ENCODE measurements at regions not wholly inside any gene's neighbourhood (a gene's known extent, or its start where the extent isn't known, plus 50 kb on each side); places are given as distances from the start of the nearest gene placed in this dataset.
"Not testable (repeated sequence)": the region's sequence is repeated elsewhere in the genome, so short reads cannot be mapped to it uniquely, and the experiment has no call there.

DNA sequence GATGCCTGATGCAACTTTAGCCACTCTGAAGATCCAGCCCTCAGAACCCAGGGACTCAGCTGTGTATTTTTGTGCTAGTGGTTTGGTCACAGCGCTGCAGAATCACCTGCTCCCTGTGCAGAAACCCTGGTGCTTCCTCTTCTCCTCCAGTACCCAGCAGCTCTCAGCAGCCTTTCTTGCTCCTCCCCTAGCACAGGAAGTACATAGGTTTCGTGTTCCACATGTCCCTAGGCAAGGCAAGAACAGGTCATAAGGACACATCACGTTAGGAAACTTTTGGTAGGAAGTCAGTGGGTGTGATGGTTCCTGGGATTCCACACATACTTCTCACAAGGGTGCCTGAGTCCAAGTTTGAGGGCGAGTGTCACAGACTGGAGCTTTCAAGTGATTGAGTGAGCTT is 167.9 kb upstream of the PRSS1 start:
- Histone ChIP-seq H3K36me3 (no peaks in the 10 kb centered on the region), H3K4me1 (peaks cover 0 to 3% (median 1%) of the 10 kb centered on the region in 4 donors), H3K27ac (no peak overlapping the region), H3K4me3 (no peak overlapping the region), H3K27me3 (no peaks in the 10 kb centered on the region), H3K9me3 (no peaks in the 10 kb centered on the region)
- in situ Hi-C loops (cut with MboI; ENCODE audit: low pct_ligation_motif_present in 1 of 4, low pct_unique_long_range_greater_than_20kb in 1 of 4, low sequenced_read_pairs in 3 of 4) (no loop called here), intact Hi-C loops (cut with DNase I; ENCODE audit: low total_unique reads) (no loop called here)
- WGBS, 2 donors (ENCODE audit: low coverage in 1 of 2): 73% methylated on average over 4 of the region's 4 CpGs; no CpG with 5 or more reads in 1 of the 2 donors
- TF ChIP-seq EP300 (IDR thresholded peaks at IDR 0.05; ENCODE audit: low read depth) (no peak), POLR2AphosphoS5 (IDR thresholded peaks at IDR 0.05) (no peak), POLR2A (IDR thresholded peaks at IDR 0.05) (no peak)
- TF ChIP-seq, protein P1, sequence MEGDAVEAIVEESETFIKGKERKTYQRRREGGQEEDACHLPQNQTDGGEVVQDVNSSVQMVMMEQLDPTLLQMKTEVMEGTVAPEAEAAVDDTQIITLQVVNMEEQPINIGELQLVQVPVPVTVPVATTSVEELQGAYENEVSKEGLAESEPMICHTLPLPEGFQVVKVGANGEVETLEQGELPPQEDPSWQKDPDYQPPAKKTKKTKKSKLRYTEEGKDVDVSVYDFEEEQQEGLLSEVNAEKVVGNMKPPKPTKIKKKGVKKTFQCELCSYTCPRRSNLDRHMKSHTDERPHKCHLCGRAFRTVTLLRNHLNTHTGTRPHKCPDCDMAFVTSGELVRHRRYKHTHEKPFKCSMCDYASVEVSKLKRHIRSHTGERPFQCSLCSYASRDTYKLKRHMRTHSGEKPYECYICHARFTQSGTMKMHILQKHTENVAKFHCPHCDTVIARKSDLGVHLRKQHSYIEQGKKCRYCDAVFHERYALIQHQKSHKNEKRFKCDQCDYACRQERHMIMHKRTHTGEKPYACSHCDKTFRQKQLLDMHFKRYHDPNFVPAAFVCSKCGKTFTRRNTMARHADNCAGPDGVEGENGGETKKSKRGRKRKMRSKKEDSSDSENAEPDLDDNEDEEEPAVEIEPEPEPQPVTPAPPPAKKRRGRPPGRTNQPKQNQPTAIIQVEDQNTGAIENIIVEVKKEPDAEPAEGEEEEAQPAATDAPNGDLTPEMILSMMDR (IDR thresholded peaks at IDR 0.05): no peak
- DNase-seq: no peak

DNA sequence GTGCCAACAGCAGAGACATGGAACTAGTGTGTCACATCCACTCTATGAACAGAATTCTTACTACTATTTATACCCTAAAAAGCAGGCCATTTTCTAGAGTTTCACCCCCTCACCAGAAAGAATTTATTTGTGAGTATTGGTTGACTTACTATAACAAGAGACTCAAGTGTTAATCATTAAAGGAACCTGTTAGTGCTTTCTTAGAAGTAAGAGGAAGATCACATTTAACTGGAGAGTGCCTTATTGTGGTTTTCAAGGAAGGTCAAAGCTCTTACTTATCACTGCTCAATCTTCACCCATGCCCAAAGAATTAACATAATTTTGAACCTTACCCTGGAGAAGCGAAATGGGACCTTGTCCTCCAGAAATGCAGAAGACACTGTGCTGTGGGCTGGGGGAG is 169.3 kb upstream of the PRSS1 start:
- intact Hi-C loops (cut with DNase I; ENCODE audit: low total_unique reads): no loop called here
- 82% methylated on average over 1 of the region's 1 CpG; no CpG with 5 or more reads in 1 of the 2 donors for WGBS, 2 donors (ENCODE audit: low coverage in 1 of 2)
- Histone ChIP-seq H3K27me3 (no peaks in the 10 kb centered on the region), H3K9me3 (no peaks in the 10 kb centered on the region), H3K36me3 (no peaks in the 10 kb centered on the region), H3K27ac (no peak overlapping the region), H3K4me3 (no peak overlapping the region), H3K4me1 (no peaks in the 10 kb centered on the region)
- in situ Hi-C loops (cut with MboI; ENCODE audit: low pct_ligation_motif_present in 1 of 4, low pct_unique_long_range_greater_than_20kb in 1 of 4, low sequenced_read_pairs in 3 of 4): no loop called here
- TF ChIP-seq EP300 (IDR thresholded peaks at IDR 0.05; ENCODE audit: low read depth) (no peak), POLR2AphosphoS5 (IDR thresholded peaks at IDR 0.05) (no peak), POLR2A (IDR thresholded peaks at IDR 0.05) (no peak)
- TF ChIP-seq, protein P1 (IDR thresholded peaks at IDR 0.05): no peak
- no peak for DNase-seq

DNA sequence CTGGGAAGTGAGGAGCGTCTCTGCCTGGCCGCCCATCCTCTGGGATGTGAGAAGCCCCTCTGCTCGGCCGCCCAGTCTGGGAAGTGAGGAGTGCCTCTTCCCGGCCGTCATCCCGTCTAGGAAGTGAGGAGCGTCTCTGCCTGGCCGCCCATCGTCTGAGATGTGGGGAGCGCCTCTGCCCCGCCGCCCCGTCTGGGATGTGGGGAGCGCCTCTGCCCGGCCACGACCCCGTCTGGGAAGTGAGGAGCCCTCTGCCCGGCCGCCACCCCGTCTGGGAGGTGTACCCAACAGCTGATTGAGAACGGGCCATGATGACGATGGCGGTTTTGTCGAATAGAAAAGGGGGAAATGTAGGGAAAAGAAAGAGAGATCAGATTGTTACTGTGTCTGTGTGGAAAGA is 173.9 kb upstream of the PRSS1 start:
- H3K4me1 ChIP-seq; H3K27me3 ChIP-seq; H3K9me3 ChIP-seq; DNase-seq; in situ Hi-C loops (cut with MboI; ENCODE audit: low pct_ligation_motif_present in 1 of 4, low pct_unique_long_range_greater_than_20kb in 1 of 4, low sequenced_read_pairs in 3 of 4); H3K36me3 ChIP-seq; H3K4me3 ChIP-seq; H3K27ac ChIP-seq; intact Hi-C loops (cut with DNase I; ENCODE audit: low total_unique reads): not testable (repeated sequence)
- 92 to 100% methylated on average over 1 to 12 of the region's 25 CpGs for WGBS, 2 donors (ENCODE audit: low coverage in 1 of 2)

DNA sequence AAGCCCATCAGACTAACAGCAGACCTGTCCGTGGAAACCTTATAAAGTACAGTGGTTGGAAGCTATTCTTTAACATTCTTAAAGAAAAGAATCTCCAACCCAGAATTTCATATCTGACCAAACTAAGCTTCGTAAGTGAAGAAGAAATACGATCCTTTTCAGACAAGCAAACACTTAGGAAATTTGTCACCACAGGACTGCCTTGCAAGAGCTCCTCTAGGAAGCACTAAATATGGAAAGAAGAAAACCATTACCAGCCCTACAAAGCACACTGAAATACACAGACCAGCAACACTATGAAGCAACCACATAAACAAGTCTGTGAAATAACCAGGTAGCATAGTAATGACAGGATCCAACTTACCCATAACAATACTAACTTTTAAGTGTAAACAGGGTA is 177.7 kb upstream of the PRSS1 start:
- Histone ChIP-seq H3K4me3 (no peak overlapping the region), H3K27me3 (peaks cover 7% of the 10 kb centered on the region), H3K9me3 (no peaks in the 10 kb centered on the region), H3K36me3 (no peaks in the 10 kb centered on the region), H3K27ac (no peak overlapping the region), H3K4me1 (no peaks in the 10 kb centered on the region)
- DNase-seq: no peak
- in situ Hi-C loops (cut with MboI; ENCODE audit: low pct_ligation_motif_present in 1 of 4, low pct_unique_long_range_greater_than_20kb in 1 of 4, low sequenced_read_pairs in 3 of 4) (no loop called here), intact Hi-C loops (cut with DNase I; ENCODE audit: low total_unique reads) (no loop called here)
- WGBS, 2 donors (ENCODE audit: low coverage in 1 of 2): 80 to 92% methylated on average over 1 to 3 of the region's 3 CpGs
- TF ChIP-seq POLR2AphosphoS5 (IDR thresholded peaks at IDR 0.05): no peak
- TF ChIP-seq, protein P1 (IDR thresholded peaks at IDR 0.05): no peak
- no peak for TF ChIP-seq EP300 (IDR thresholded peaks at IDR 0.05; ENCODE audit: low read depth)
- no peak for TF ChIP-seq POLR2A (IDR thresholded peaks at IDR 0.05)

DNA sequence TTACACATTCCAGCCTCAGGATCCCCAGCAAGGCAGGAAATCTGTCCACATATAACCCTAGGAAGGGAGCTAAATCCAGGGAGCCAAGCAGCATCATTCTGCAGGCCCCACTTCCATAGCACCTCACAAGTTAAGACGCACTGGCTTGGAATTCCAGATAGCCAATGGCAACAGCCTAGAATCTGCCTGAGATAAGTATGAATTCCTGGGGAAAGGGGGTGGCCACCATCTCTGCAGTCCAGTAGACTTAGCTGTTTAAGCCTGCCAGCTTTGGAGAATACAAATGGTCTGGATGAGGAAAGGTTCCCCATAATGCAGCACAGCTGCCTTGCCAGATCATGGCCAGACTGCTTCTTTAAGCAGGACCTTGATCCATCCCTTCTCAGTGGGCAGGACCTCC is 179.4 kb upstream of the PRSS1 start:
- intact Hi-C loops (cut with DNase I; ENCODE audit: low total_unique reads): no loop called here
- no peak overlapping the region for H3K27ac ChIP-seq
- no peaks in the 10 kb centered on the region for H3K4me1 ChIP-seq
- TF ChIP-seq, protein P1 (IDR thresholded peaks at IDR 0.05): no peak
- no peak for TF ChIP-seq POLR2A (IDR thresholded peaks at IDR 0.05)
- TF ChIP-seq POLR2AphosphoS5 (IDR thresholded peaks at IDR 0.05): no peak
- no peak for TF ChIP-seq EP300 (IDR thresholded peaks at IDR 0.05; ENCODE audit: low read depth)
- H3K27me3 ChIP-seq: peaks cover 7% of the 10 kb centered on the region
- 100% methylated on average over 1 of the region's 1 CpG; no CpG with 5 or more reads in 1 of the 2 donors for WGBS, 2 donors (ENCODE audit: low coverage in 1 of 2)
- DNase-seq: no peak
- H3K9me3 ChIP-seq: no peaks in the 10 kb centered on the region
- H3K4me3 ChIP-seq: no peak overlapping the region
- in situ Hi-C loops (cut with MboI; ENCODE audit: low pct_ligation_motif_present in 1 of 4, low pct_unique_long_range_greater_than_20kb in 1 of 4, low sequenced_read_pairs in 3 of 4): no loop called here
- H3K36me3 ChIP-seq: no peaks in the 10 kb centered on the region
